ENCODE measurements at regions not wholly inside any gene's neighbourhood (a gene's known extent, or its start where the extent isn't known, plus 50 kb on each side); places are given as distances from the start of the nearest gene placed in this dataset.

DNA sequence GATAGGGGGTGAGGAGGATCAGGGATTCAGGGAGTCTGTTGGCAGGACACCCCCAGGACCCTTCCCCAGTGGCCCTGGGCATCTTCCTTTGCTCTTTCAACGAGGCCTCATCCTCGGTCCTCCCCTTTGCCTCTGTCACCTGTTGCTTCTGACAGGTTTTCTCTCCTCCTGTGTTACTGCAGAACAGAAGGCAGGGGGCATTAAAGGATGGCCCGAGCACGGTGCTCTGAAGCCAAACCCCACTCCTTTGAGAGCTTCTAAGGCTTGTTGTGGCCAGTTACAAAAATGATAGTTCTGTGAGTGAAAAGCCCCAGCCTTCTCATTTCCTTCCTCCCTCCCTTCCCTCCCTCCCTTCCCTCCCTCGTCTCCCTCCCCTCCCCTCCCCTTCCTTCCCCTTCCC, 82.5 kb downstream of the THNSL2 start:
- TF ChIP-seq, protein P1, sequence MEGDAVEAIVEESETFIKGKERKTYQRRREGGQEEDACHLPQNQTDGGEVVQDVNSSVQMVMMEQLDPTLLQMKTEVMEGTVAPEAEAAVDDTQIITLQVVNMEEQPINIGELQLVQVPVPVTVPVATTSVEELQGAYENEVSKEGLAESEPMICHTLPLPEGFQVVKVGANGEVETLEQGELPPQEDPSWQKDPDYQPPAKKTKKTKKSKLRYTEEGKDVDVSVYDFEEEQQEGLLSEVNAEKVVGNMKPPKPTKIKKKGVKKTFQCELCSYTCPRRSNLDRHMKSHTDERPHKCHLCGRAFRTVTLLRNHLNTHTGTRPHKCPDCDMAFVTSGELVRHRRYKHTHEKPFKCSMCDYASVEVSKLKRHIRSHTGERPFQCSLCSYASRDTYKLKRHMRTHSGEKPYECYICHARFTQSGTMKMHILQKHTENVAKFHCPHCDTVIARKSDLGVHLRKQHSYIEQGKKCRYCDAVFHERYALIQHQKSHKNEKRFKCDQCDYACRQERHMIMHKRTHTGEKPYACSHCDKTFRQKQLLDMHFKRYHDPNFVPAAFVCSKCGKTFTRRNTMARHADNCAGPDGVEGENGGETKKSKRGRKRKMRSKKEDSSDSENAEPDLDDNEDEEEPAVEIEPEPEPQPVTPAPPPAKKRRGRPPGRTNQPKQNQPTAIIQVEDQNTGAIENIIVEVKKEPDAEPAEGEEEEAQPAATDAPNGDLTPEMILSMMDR (IDR thresholded peaks at IDR 0.05): no peak
- TF ChIP-seq POLR2A (IDR thresholded peaks at IDR 0.05): no peak

Measured in adrenal gland (tissue), 5 donors.